ENCODE measurements at regions not wholly inside any gene's neighbourhood (a gene's known extent, or its start where the extent isn't known, plus 50 kb on each side); places are given as distances from the start of the nearest gene placed in this dataset.

- Histone ChIP-seq H3K18ac (ENCODE audit: extremely low read depth, low read length) (no peak overlapping the region), H3K36me3 (ENCODE audit: control insufficient read depth in 2 of 4, insufficient read depth in 4 of 4, low read length in 3 of 4) (no peaks in the 10 kb centered on the region), H2BK120ac (replicated peaks; ENCODE audit: low read depth, low read length) (no peak overlapping the region), H3K27ac (ENCODE audit: low read depth, low read length) (no peak overlapping the region), H3K27me3 (replicated peaks in 1 of 4; ENCODE audit: control insufficient read depth in 3 of 4, extremely low read depth in 1 of 4, insufficient read depth in 3 of 4, low read length in 3 of 4) (no peaks in the 10 kb centered on the region), H3K4me1 (replicated peaks in 1 of 4; ENCODE audit: control insufficient read depth in 3 of 4, insufficient read depth in 4 of 4, low read length in 3 of 4) (no peaks in the 10 kb centered on the region), H3K56ac (replicated peaks; ENCODE audit: insufficient read length, low read depth, low read length) (no peak overlapping the region), H4K5ac (ENCODE audit: insufficient read length, low read depth, low read length) (no peak overlapping the region), H3K4me2 (ENCODE audit: insufficient read depth in 1 of 2, low read depth in 2 of 2, low read length in 2 of 2) (no peak overlapping the region), H3K4ac (replicated peaks; ENCODE audit: insufficient read length, low read depth, low read length) (no peak overlapping the region), H3K14ac (ENCODE audit: insufficient read length) (no peak overlapping the region), H2AFZ (ENCODE audit: low read length) (no peak overlapping the region), H3K9ac (replicated peaks in 1 of 4; ENCODE audit: extremely low read depth in 1 of 4, low read depth in 3 of 4, low read length in 3 of 4) (no peak overlapping the region), H3K79me2 (ENCODE audit: control insufficient read depth in 1 of 2, insufficient read depth in 2 of 2, low read length in 2 of 2) (no peaks in the 10 kb centered on the region), H3K9me3 (ENCODE audit: insufficient read depth in 2 of 2, low read depth in 1 of 2, low read length in 1 of 2) (no peaks in the 10 kb centered on the region), H2BK12ac (ENCODE audit: low read depth, low read length) (no peak overlapping the region), H3K23me2 (ENCODE audit: low read depth, low read length) (no peaks in the 10 kb centered on the region), H2BK20ac (ENCODE audit: low read length) (no peak overlapping the region), H2BK15ac (ENCODE audit: low read length) (no peak overlapping the region), H4K91ac (replicated peaks; ENCODE audit: insufficient read length, low read length) (no peak overlapping the region), H4K20me1 (replicated peaks in 1 of 2; ENCODE audit: control insufficient read depth in 1 of 2, insufficient read depth in 2 of 2, low read length in 2 of 2) (no peaks in the 10 kb centered on the region), H2BK5ac (ENCODE audit: low read depth, low read length) (no peak overlapping the region), H3K79me1 (ENCODE audit: low read depth, low read length) (no peaks in the 10 kb centered on the region), H3K4me3 (ENCODE audit: extremely low read depth in 1 of 4, insufficient read depth in 2 of 4, low read depth in 3 of 4, low read length in 4 of 4) (no peak overlapping the region), H3K23ac (ENCODE audit: insufficient read length) (no peak overlapping the region), H2AK5ac (ENCODE audit: low read depth, low read length) (no peak overlapping the region), H4K8ac (ENCODE audit: extremely low read depth, insufficient read depth, low read length) (no peak overlapping the region; the same call in 1 of the 2 replicates)
- ChIA-PET POLR2A (ENCODE audit: partially characterized antibody) (no interaction called here), CTCF (ENCODE audit: partially characterized antibody) (interaction anchor here (0.5 to 0.7 kb wide), 2 partner anchors 88 to 931 kb away, joined by 3 read pairs; no protein-coding TSS in a partner anchor)
- DNase-seq (ENCODE audit: low read depth in 1 of 2, low spot score in 2 of 2) = no peak
- 83% methylated on average over 6 of the region's 7 CpGs; no CpG with 5 or more reads in 1 of the 2 experiments for WGBS, 2 experiments (ENCODE audit: extremely low coverage in 1 of 2, insufficient coverage in 1 of 2, insufficient read length in 1 of 2, insufficient replicate concordance in 2 of 2, low coverage in 1 of 2, low lambda C conversion rate in 2 of 2, missing lambda C conversion rate in 1 of 2)
- no peak for FAIRE-seq
- TF ChIP-seq CTBP2 (IDR thresholded peaks at IDR 0.05; ENCODE audit: borderline replicate concordance, insufficient read depth, insufficient read length, low read length) (no peak), KDM5A (IDR thresholded peaks at IDR 0.05; ENCODE audit: low read length) (no peak), MAFK (IDR thresholded peaks at IDR 0.05; ENCODE audit: low read depth, low read length) (no peak), CREB1 (IDR thresholded peaks at IDR 0.05) (no peak), SP2 (IDR thresholded peaks at IDR 0.05; ENCODE audit: low read length) (no peak), TEAD4 (IDR thresholded peaks at IDR 0.05; ENCODE audit: low read depth, low read length) (no peak), POU5F1 (IDR thresholded peaks at IDR 0.05; ENCODE audit: low read depth, low read length) (no peak), USF2 (IDR thresholded peaks at IDR 0.05; ENCODE audit: low read length) (no peak), RXRA (IDR thresholded peaks at IDR 0.05; ENCODE audit: insufficient read depth, low read depth, low read length) (no peak), CHD2 (IDR thresholded peaks at IDR 0.05; ENCODE audit: low read length) (no peak)
Measured at GRCh38 chr5:2075365-2075764, 192.6 kb upstream of the IRX4 start.

Measured in H1 (cell line).